Liver (tissue), 8 donors: ENCODE measurements at regions not wholly inside any gene's neighbourhood (a gene's known extent, or its start where the extent isn't known, plus 50 kb on each side); places are given as distances from the start of the nearest gene placed in this dataset.

Source experiments
- DNase-seq: peaks from one replicate; pipeline ENCODE4 v3.0.0-alpha.2; 2017; ENCODE audit warnings: low spot score
- H3K27ac ChIP-seq, 2 donors: one replicate each; pipeline ENCODE4 v1.7.0; 2013; ENCODE audit warnings: inconsistent platforms in 2 of 2, low read length in 2 of 2, control low read depth in 1 of 2, low read depth in 1 of 2, mild to moderate bottlenecking in 1 of 2
- H3K27me3 ChIP-seq, 4 donors: one replicate each; pipeline versions ENCODE4 v1.6.1 to v1.7.0; 2013; ENCODE audit warnings: low read length in 3 of 4, inconsistent platforms in 1 of 4, mild to moderate bottlenecking in 1 of 4, moderate library complexity in 1 of 4; ENCODE audit not compliant: control insufficient read depth in 4 of 4, insufficient read depth in 4 of 4
- H3K36me3 ChIP-seq, 4 donors: one replicate each; pipeline versions ENCODE4 v1.6.1 to v1.7.0; 2013; ENCODE audit warnings: low read length in 3 of 4, mild to moderate bottlenecking in 3 of 4, low read depth in 1 of 4, moderate library complexity in 1 of 4; ENCODE audit not compliant: control insufficient read depth in 4 of 4, insufficient read depth in 3 of 4
- H3K4me1 ChIP-seq, 4 donors: one replicate each; pipeline versions ENCODE4 v1.6.1 to v1.7.0; 2013; ENCODE audit warnings: low read length in 3 of 4, mild to moderate bottlenecking in 3 of 4, moderate library complexity in 1 of 4; ENCODE audit not compliant: control insufficient read depth in 4 of 4, insufficient read depth in 4 of 4
- H3K4me3 ChIP-seq, 3 donors: one replicate each; pipeline versions ENCODE4 v1.6.1 to v1.7.0; 2013; ENCODE audit warnings: low read length in 3 of 3, control low read depth in 1 of 3, low read depth in 1 of 3, mild to moderate bottlenecking in 1 of 3
- H3K9ac ChIP-seq, 2 donors: one replicate each; pipeline ENCODE4 v1.7.0; 2013; ENCODE audit warnings: low read length in 2 of 2, mild to moderate bottlenecking in 2 of 2, moderate library complexity in 2 of 2, control low read depth in 1 of 2, low read depth in 1 of 2
- H3K9me3 ChIP-seq, 4 donors: one replicate each; pipeline versions ENCODE4 v1.6.1 to v1.7.0; 2013; ENCODE audit warnings: low read length in 3 of 4; ENCODE audit not compliant: control insufficient read depth in 4 of 4
- CTCF ChIP-seq: fragments of 150-350 bp; IDR thresholded peaks from 2 replicates; pipeline ENCODE4 v1.5.1; 2017; ENCODE audit warnings: improper control_type of control experiment, low read depth, low read length; ENCODE audit not compliant: missing input control
- EGR1 ChIP-seq, 2 donors: IDR thresholded peaks; 2 replicates each; pipeline ENCODE4 v1.6.1; 2016 to 2018; ENCODE audit warnings: antibody characterized with exemption in 2 of 2, low read depth in 2 of 2
- FOXA1 ChIP-seq: IDR thresholded peaks from 2 replicates; pipeline ENCODE4 v1.6.1; 2016; ENCODE audit warnings: antibody characterized with exemption
- FOXA2 ChIP-seq: IDR thresholded peaks from 2 replicates; pipeline ENCODE4 v1.6.1; 2016; ENCODE audit warnings: antibody characterized with exemption
- GABPA ChIP-seq, 2 donors: IDR thresholded peaks in 1 of 2; conservative IDR thresholded peaks in 1 of 2; 2 replicates each; pipeline ENCODE4 v1.6.1; 2016; ENCODE audit warnings: antibody characterized with exemption in 2 of 2, mild to moderate bottlenecking in 1 of 2, moderate library complexity in 1 of 2
- HNF4A ChIP-seq, 2 donors: conservative IDR thresholded peaks; 2 replicates each; pipeline ENCODE4 v1.6.1; 2016; ENCODE audit warnings: antibody characterized with exemption in 2 of 2, mild to moderate bottlenecking in 2 of 2
- JUND ChIP-seq, 2 donors: IDR thresholded peaks; 2 replicates each; pipeline ENCODE4 v1.6.1; 2016; ENCODE audit warnings: antibody characterized with exemption in 2 of 2
- NR2F2 ChIP-seq: IDR thresholded peaks from 2 replicates; pipeline ENCODE4 v1.6.1; 2016; ENCODE audit warnings: antibody characterized with exemption
- RAD21 ChIP-seq, 2 donors: IDR thresholded peaks; 2 replicates each; pipeline ENCODE4 v1.6.1; 2016; ENCODE audit warnings: antibody characterized with exemption in 2 of 2, mild to moderate bottlenecking in 2 of 2
- REST ChIP-seq: IDR thresholded peaks from 2 replicates; pipeline ENCODE4 v1.6.1; 2016; ENCODE audit warnings: antibody characterized with exemption, mild to moderate bottlenecking
- RXRA ChIP-seq, 2 donors: IDR thresholded peaks; 2 replicates each; pipeline ENCODE4 v1.6.1; 2017 to 2018; ENCODE audit warnings: antibody characterized with exemption in 2 of 2, mild to moderate bottlenecking in 1 of 2
- SP1 ChIP-seq: IDR thresholded peaks from 2 replicates; pipeline ENCODE4 v1.6.1; 2018; ENCODE audit warnings: antibody characterized with exemption, mild to moderate bottlenecking
- YY1 ChIP-seq: IDR thresholded peaks from 2 replicates; pipeline ENCODE4 v1.6.1; 2016; ENCODE audit warnings: antibody characterized with exemption, mild to moderate bottlenecking
- ZBTB33 ChIP-seq: IDR thresholded peaks from 2 replicates; pipeline ENCODE4 v1.6.1; 2016; ENCODE audit warnings: antibody characterized with exemption
- WGBS: extraction: QIAGEN DNeasy Blood & Tissue Kit; methylation state at CpG from one replicate; pipeline ENCODE4 v1.1.7; 2013; 5-methylcytosine and 5-hydroxymethylcytosine counted together
- TF ChIP-seq, protein P1 (sequence below): IDR thresholded peaks from 2 replicates; pipeline ENCODE4 v1.6.1; 2016; ENCODE audit warnings: antibody characterized with exemption
- TF ChIP-seq, protein P2 (sequence below): IDR thresholded peaks from 2 replicates; pipeline ENCODE4 v1.6.1; 2016; ENCODE audit warnings: antibody characterized with exemption
- donor health status: healthy.
- donor health status: healthy.
- donor health status: healthy.
- donor health status: healthy.
- donor health status: healthy.

DNA sequence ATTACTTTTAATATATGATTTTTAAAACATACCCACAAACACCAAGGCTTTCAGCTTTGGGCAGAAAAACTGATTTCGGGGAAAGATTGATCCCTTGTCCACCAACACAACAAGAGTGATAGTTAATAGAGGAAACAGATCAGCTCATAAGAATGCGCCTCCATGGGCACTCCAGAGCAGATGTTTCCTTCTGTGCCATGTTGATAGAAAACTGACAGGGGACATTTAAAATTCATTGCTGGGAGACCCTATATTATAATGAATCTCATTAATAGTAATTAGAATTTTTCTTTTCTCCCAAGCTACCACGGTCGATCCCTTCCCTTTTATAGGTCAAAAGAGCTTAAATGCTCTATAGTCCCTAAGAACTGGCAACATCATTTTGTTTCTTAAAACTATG, 431.2 kb downstream of the IRS2 start:
- H3K27ac ChIP-seq = no peak overlapping the region
- H3K27me3 ChIP-seq = no peaks in the 10 kb centered on the region
- H3K9ac ChIP-seq = no peak overlapping the region
- no peaks in the 10 kb centered on the region for H3K9me3 ChIP-seq
- H3K36me3 ChIP-seq = no peaks in the 10 kb centered on the region
- no peaks in the 10 kb centered on the region for H3K4me1 ChIP-seq
- TF ChIP-seq YY1 (no peak), EGR1 (IDR thresholded peaks at IDR 0.05; ENCODE audit: low read depth in 2 of 2) (no peak), FOXA1 (no peak), GABPA (IDR thresholded peaks at IDR 0.05 in 1 of 2, conservative IDR thresholded peaks at IDR 0.05 in 1 of 2) (no peak), NR2F2 (no peak), RAD21 (IDR thresholded peaks at IDR 0.05) (no peak), HNF4A (conservative IDR thresholded peaks at IDR 0.05) (no peak), REST (no peak), FOXA2 (no peak), JUND (IDR thresholded peaks at IDR 0.05) (no peak), CTCF (no peak), RXRA (IDR thresholded peaks at IDR 0.05) (no peak), SP1 (no peak), ZBTB33 (no peak)
- TF ChIP-seq, protein P1, sequence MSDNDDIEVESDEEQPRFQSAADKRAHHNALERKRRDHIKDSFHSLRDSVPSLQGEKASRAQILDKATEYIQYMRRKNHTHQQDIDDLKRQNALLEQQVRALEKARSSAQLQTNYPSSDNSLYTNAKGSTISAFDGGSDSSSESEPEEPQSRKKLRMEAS = no peak
- DNase-seq = no peak
- 86% methylated on average over 4 of the region's 4 CpGs for WGBS
- H3K4me3 ChIP-seq = no peak overlapping the region

GRCh38 chr13:109351236-109351635, 435.1 kb downstream of the IRS2 start:
- 93% methylated on average over 1 of the region's 1 CpG for WGBS
- no peak for TF ChIP-seq FOXA1
- TF ChIP-seq EGR1 (IDR thresholded peaks at IDR 0.05; ENCODE audit: low read depth in 2 of 2) = no peak
- no peak for TF ChIP-seq RXRA (IDR thresholded peaks at IDR 0.05)
- TF ChIP-seq YY1 = no peak
- TF ChIP-seq, protein P2, sequence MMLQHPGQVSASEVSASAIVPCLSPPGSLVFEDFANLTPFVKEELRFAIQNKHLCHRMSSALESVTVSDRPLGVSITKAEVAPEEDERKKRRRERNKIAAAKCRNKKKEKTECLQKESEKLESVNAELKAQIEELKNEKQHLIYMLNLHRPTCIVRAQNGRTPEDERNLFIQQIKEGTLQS = no peak
- no peak for TF ChIP-seq REST
- no peak for TF ChIP-seq RAD21 (IDR thresholded peaks at IDR 0.05)
- TF ChIP-seq CTCF = no peak
- no peak for TF ChIP-seq SP1
- no peak for TF ChIP-seq ZBTB33
- no peak overlapping the region for H3K4me3 ChIP-seq
- H3K4me1 ChIP-seq = no peaks in the 10 kb centered on the region
- no peaks in the 10 kb centered on the region for H3K9me3 ChIP-seq
- no peaks in the 10 kb centered on the region for H3K36me3 ChIP-seq
- DNase-seq = no peak
- no peak overlapping the region for H3K27ac ChIP-seq
- H3K9ac ChIP-seq = no peak overlapping the region
- H3K27me3 ChIP-seq = no peaks in the 10 kb centered on the region
